HG02588 (cell line): ENCODE measurements at regions not wholly inside any gene's neighbourhood (a gene's known extent, or its start where the extent isn't known, plus 50 kb on each side); places are given as distances from the start of the nearest gene placed in this dataset.

Source experiments
- ATAC-seq: cut with Tn5 transposase; IDR thresholded peaks from one replicate; pipeline ENCODE4 v1.9.1; 2021; ENCODE audit warnings: mild to moderate bottlenecking, moderate library complexity; ENCODE audit not compliant: unreplicated experiment

DNA sequence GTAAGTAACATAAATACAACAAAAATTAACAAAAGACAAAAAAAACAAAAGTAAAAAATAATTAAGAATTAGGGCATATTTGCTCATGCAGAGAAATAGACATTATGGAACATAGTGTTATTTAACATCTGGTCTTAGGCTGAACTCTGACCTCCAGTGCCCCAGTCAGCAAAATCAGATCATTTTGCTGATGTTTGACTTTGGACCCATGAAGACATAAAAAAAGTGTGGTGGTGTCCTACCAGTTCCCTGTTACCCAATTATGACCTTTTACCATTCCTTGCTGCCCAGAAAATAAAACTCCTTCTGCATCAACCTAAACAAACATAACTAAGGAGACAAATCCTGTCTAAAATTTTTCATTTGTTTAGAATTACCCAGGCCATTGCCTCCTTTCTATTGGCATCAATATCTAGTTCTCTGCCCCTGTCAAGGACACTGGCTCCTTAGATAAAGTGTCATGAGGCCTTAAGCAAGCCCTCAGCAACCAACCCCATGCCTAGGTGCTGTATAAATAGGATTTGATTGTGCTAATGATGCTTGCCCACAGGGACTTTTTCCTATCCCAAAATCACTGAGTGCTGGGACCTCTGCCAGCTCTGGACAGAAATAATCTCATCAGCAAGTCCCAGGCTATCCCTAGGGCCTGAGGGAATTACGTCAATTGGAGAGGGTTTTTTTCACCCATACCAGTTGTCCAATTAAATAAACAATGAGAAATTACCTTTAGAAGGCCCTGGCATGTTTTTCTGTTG lies 334.5 kb upstream of the UMPS start:
- ATAC-seq, result no peak

- ATAC-seq, result no peak
Observed at GRCh38 chr3:124396339-124396950, 333.8 kb upstream of the UMPS start.

DNA sequence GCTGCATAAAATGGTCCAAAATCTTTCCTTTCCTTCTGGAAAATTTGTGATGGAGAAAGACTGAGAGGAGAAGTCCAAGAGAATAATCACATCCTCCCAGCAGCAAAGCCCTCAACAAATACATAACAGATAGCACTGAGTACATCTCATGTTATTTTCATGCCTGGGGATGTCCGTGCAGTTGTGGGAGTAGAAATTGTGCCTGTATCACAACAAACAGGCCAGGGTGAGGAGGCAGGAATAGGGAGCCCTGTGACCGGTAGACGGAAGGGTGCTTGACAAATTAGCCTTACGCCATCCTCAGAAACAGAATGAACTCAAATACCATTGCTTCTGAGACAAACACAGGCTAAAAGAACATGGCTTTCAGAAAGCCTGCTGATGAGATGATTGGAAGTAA lies 333.2 kb upstream of the UMPS start:
- ATAC-seq, result no peak

DNA sequence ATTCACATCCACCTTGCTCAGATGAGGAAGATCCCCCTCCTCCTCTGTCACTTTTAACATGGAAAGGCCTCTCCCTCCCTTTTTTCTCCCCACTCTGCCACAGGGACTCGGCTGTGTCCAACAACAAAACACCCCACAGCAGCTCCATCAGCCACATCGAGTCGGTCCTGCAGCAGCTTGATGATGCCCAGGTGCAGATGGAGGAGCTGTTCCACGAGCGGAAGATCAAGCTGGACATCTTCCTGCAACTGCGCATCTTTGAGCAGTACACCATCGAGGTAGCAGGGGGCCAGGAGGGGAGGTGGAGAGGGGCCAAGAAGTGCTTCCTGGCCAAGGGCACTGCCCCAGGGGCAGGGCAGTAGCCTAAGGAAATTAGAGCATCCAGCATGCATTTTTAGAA lies 331.7 kb upstream of the UMPS start:
- ATAC-seq, result no peak

DNA sequence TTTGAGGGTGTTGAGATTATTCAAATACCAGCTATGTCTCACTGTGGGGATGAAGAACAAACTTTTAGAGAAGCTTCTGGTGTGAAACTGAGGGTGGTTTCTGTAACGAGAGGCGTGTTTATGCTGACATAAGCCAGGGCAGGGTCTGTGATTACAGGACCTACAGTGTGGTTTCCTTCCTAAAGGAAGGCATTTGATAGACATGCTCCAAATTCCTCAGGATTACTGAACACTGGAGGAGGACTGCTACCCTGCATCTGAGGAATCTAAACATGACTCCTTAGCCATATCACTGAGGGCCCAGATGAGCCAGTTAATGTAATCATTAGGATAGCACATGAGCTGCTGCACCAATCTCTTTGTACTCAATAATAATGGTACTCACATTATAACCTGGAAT lies 328.4 kb upstream of the UMPS start:
- no peak for ATAC-seq

DNA sequence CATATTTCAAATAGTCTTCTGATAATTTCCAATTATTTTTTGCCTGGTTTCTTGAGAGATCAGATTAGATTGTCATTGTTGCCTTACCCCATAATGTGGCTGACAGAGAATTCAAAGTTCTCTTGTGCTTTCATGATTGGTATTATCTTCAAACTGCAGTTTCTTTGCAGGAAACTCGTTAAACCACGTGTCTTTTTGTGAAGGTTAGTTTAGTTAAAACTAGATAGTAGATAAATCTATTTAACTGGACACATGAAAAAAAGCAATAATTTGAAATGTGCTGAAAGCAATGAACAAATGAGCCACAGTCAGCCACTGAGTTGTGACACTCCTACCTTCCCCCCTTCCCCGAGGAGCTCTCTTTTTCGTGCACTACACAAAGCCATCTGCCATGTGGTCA lies 327.5 kb upstream of the UMPS start:
- ATAC-seq, result no peak

DNA sequence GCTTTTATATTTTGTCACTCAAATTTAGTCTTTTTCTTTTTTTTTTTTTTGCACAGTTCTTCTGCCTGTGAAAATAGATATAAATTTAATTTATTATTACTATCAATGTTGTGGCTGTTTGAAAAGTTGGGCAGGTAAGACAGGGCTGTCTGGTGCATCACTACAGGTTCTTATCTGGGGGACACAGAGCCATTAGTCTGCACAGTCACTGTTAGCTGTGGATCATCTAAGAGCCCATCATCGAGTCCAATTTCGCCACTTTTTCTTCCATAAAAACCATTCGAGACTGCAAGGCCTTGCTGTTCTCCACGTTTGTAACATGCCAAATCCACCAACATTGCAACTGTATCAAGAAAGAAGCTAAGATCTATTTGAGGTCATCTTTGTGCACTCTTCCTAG lies 325.6 kb upstream of the UMPS start:
- no peak for ATAC-seq

GRCh38 chr3:124407260-124407659 lies 323.0 kb upstream of the UMPS start:
- no peak for ATAC-seq

DNA sequence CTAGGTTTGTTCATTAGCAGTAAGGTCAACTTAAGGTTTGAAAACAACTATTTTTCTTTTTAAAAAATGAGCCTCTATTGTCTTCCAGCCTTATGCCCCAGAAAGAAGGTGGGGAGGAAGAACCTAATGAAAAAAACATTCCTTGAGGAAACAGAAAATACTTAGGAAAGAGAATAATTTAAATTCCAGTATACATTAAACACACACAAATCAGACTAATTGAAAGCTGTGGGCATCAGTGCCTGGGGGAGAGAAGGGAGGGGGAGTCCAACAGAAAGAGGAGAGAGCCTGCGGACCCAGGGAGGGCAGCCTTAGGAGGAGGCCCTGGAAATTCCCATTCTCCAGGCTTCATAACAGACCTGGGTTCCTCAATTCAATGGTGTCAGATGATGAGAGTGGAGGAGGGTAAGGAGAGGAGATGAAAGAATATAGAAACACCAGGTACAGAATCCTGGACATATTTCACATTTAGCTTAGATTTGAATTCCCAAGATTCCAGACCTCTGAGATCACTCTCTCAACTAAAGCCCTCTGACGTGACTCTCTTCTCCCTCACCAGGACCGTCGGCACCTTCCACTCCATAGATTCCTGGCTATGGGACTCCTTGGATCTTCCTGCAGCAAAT lies 320.5 kb upstream of the UMPS start:
- no peak for ATAC-seq

GRCh38 chr3:124410471-124410870 lies 319.8 kb upstream of the UMPS start:
- no peak for ATAC-seq

GRCh38 chr3:124411728-124412127 lies 318.5 kb upstream of the UMPS start:
- ATAC-seq, result no peak

GRCh38 chr3:124412644-124413043 lies 317.6 kb upstream of the UMPS start:
- ATAC-seq, result no peak

DNA sequence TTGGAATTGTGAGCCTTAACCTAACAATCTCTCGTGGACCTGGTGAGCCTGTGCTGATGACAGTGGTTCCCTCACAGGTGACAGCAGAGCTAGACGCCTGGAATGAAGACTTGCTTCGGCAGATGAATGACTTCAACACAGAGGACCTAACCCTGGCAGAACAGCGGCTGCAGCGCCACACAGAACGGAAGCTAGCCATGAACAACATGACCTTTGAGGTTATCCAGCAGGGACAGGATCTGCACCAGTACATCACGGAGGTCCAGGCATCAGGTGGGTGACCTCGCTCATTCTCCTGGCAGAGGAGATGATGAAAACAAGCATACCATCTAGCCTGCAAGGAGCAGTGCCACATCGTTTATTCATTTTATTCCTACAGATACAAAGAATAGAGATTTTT lies 316.9 kb upstream of the UMPS start:
- no peak for ATAC-seq

- no peak for ATAC-seq
Observed at GRCh38 chr3:124413989-124414598, 316.2 kb upstream of the UMPS start.

DNA sequence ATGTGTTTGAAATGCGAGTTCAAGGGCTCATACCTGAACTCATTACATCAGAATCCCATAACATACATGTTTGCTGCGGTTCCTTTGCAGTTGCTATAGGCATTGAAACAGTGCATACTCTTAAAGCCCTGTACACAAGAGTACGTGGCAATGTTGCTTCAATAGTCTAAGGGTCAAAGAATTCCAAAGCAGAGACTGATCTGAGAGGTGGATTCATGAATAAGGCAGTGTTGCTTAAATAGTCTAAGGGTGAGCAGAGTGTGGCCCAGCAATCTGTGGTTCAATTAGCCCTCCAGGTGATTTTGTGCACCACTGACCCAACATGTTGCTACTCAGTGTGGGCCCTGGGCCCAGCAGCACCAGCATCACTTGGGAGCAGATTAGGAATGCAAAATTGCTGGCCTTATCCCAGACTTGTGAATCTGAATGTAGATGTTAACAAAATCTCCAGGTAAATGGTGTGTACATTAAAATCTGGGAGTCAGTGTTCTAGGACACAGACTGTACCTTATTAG lies 314.7 kb upstream of the UMPS start:
- ATAC-seq, result no peak

DNA sequence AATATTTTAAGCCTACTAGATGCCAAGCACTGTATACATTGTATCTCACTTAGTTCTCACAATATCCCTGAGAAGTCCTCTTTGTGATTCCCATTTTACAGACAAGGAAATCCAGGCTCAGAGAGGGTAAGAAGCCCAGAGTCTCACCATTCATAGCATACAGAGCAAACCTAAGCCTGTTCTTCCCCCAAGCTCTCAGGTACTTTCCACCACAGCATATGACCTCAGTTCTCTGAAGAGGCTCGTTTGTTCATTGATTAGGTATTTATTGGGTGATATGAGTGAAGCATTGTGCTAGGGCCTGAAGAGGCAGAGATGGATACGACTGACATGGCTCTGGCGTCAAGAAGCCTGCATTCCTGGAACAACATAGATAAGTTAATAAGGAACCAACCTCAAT lies 310.9 kb upstream of the UMPS start:
- no peak for ATAC-seq

- ATAC-seq, result no peak
Observed at GRCh38 chr3:124420392-124420791, 309.9 kb upstream of the UMPS start.

GRCh38 chr3:124422805-124423204 lies 307.4 kb upstream of the UMPS start:
- ATAC-seq, result no peak

GRCh38 chr3:124424396-124424795 lies 305.9 kb upstream of the UMPS start:
- ATAC-seq, result no peak

GRCh38 chr3:124425972-124426371 lies 304.3 kb upstream of the UMPS start:
- no peak for ATAC-seq

DNA sequence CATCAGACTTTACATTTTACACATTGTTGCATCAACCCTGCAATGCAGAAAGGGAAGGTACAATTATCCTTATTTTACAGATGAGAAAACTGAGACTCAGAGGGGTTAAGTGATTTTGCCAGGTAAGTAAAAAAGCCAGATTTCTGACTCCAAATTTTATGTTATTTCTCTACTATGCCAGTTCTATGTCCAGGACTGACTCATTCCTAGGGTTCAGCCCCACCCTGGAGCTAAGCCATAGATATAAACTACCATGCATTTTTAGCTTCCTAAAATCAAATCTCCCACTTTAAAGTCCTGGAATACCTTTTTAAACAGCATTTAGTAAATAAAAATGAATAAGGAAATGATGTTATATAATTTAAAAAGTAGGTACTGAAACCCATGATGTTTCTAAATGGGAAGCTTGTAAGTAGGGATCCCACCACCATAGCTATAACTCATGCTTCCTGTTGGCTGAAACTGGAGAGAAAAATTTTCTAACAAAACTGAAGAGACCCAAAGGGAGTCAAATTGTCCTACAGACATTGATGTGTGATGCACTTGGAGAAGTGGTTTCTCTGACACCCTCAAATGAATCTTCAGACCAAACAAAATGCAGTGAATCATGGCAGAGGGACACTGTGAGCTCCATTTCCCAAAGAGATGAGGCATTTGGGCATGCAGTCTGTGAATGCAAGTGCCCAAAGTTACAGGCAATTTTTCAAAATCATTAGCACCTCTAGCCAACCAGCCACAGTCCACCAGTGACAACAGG lies 301.7 kb upstream of the UMPS start:
- ATAC-seq, result no peak
